HCT116 (cell line): ENCODE measurements at regions not wholly inside any gene's neighbourhood (a gene's known extent, or its start where the extent isn't known, plus 50 kb on each side); places are given as distances from the start of the nearest gene placed in this dataset.

ENCODE experiments used
- ATAC-seq: fragments of 200-7000 bp; cut with Tn5 transposase; 2 replicates; pipeline ENCODE4 v1.9.1; 2020; ENCODE audit warnings: mild to moderate bottlenecking, moderate library complexity
- BruUV-seq: library from RNA; stranded (reverse); fragments of 400-500 nt; replicated peaks from 2 replicates; lab custom pipeline; 2021; lab: Mats Ljungman, UMichigan
- CTCF ChIA-PET: fragments of 300-600 bp; sonication (Branson Sonifier 250); formaldehyde crosslinking; loops from one replicate; lab custom pipeline; 2021; ENCODE audit warnings: antibody characterized with exemption; lab: Charles Lee
- POLR2A ChIA-PET: fragments of 300-600, 350-600 bp; sonication (Branson Sonifier 250); formaldehyde crosslinking; loops from one replicate; lab custom pipeline; 2021; ENCODE audit warnings: antibody characterized with exemption; lab: Charles Lee
- RAD21 ChIA-PET, 2 experiments: fragments of 300-600 bp; sonication (Branson Sonifier 250); formaldehyde crosslinking; loops; one replicate each; lab custom pipeline; 2023; ENCODE audit warnings: low total read pairs in 2 of 2; ENCODE audit not compliant: uncharacterized antibody in 2 of 2, unreplicated experiment in 2 of 2, low non-redundant PET in 1 of 2; lab: Charles Lee
- DNase-seq: peaks from one replicate; pipeline ENCODE4 v3.0.0-alpha.2; 2010; ENCODE audit warnings: low read depth, low spot score
- H2AFZ ChIP-seq: fragments of 200-600 bp; shearing (Covaris generic), sonication (generic); 2 replicates; pipeline ENCODE4 v1.6.1; 2017; ENCODE audit warnings: low read depth, mixed run types, mixed read lengths, antibody characterized with exemption, low read length; ENCODE audit not compliant: poor library complexity, severe bottlenecking
- H3K27ac ChIP-seq: 2 replicates; pipeline ENCODE4 v1.5.1; 2012; ENCODE audit warnings: low read depth, low read length
- H3K27me3 ChIP-seq: fragments of 200-600 bp; sonication (generic); 2 replicates; pipeline ENCODE4 v1.6.1; 2016; ENCODE audit warnings: mixed run types, low read length, mixed read lengths; ENCODE audit not compliant: insufficient read depth
- H3K36me3 ChIP-seq, 2 experiments: fragments of 200-500 bp in 1 of 2; fragments of 200-600 bp in 1 of 2; sonication (Bioruptor generic) in 1 of 2; sonication (generic) in 1 of 2; 2 replicates each; pipeline versions ENCODE4 v1.5.1 to v1.6.1; 2014 to 2016; ENCODE audit warnings: low read length in 2 of 2, inconsistent platforms in 1 of 2, mixed read lengths in 1 of 2, mixed run types in 1 of 2; ENCODE audit not compliant: insufficient read depth in 2 of 2, control insufficient read depth in 1 of 2
- H3K4me1 ChIP-seq, 2 experiments: fragments of 200-600 bp in 1 of 2; sonication (generic) in 1 of 2; 2 replicates each; pipeline versions ENCODE4 v1.5.1 to v1.6.1; 2012 to 2017; ENCODE audit warnings: low read length in 2 of 2, inconsistent platforms in 1 of 2, mild to moderate bottlenecking in 1 of 2, mixed read lengths in 1 of 2, mixed run types in 1 of 2, moderate library complexity in 1 of 2; ENCODE audit not compliant: insufficient read depth in 2 of 2, control insufficient read depth in 1 of 2
- H3K4me2 ChIP-seq: fragments of 200-600 bp; sonication (generic); 2 replicates; pipeline ENCODE4 v1.6.1; 2017; ENCODE audit warnings: mixed run types, low read length, mixed read lengths
- H3K4me3 ChIP-seq, 2 experiments: fragments of 200-600 bp in 1 of 2; sonication (generic) in 1 of 2; replicated peaks in 1 of 2; 2 replicates each; pipeline ENCODE4 v1.5.1; 2011 to 2016; ENCODE audit warnings: low read length in 2 of 2, control low read depth in 1 of 2, low read depth in 1 of 2, mild to moderate bottlenecking in 1 of 2, mixed read lengths in 1 of 2, mixed run types in 1 of 2
- H3K79me2 ChIP-seq: fragments of 200-600 bp; sonication (generic); 2 replicates; pipeline ENCODE4 v1.6.1; 2017; ENCODE audit warnings: mild to moderate bottlenecking, mixed run types, low read length, moderate library complexity, mixed read lengths; ENCODE audit not compliant: insufficient read depth
- H3K9ac ChIP-seq: fragments of 200-600 bp; sonication (generic); 2 replicates; pipeline ENCODE4 v1.6.1; 2016; ENCODE audit warnings: low read length, mixed read lengths
- H3K9me2 ChIP-seq: fragments of 200-600 bp; sonication (generic), shearing (Covaris generic); 2 replicates; pipeline ENCODE4 v1.6.1; 2017; ENCODE audit warnings: mixed run types, mild to moderate bottlenecking, moderate library complexity; ENCODE audit not compliant: insufficient read depth
- H3K9me3 ChIP-seq, 2 experiments: fragments of 200-500 bp in 1 of 2; fragments of 200-600 bp in 1 of 2; sonication (Bioruptor generic) in 1 of 2; sonication (generic) in 1 of 2; 2 replicates each; pipeline ENCODE4 v1.6.1; 2014 to 2017; ENCODE audit warnings: low read length in 2 of 2, mixed read lengths in 2 of 2, inconsistent platforms in 1 of 2, low read depth in 1 of 2, mild to moderate bottlenecking in 1 of 2, mixed run types in 1 of 2, moderate library complexity in 1 of 2; ENCODE audit not compliant: control insufficient read depth in 1 of 2, insufficient read depth in 1 of 2
- H4K20me1 ChIP-seq: fragments of 200-600 bp; sonication (generic), shearing (Covaris generic); 2 replicates; pipeline ENCODE4 v1.6.1; 2017; ENCODE audit warnings: mixed run types, mild to moderate bottlenecking, moderate library complexity; ENCODE audit not compliant: insufficient read depth
- ATF3 ChIP-seq: IDR thresholded peaks from 2 replicates; pipeline ENCODE4 v1.6.1; 2012
- CTCF ChIP-seq, 3 experiments: fragments of 200-600 bp in 1 of 3; sonication (generic) in 1 of 3; IDR thresholded peaks in 2 of 3; conservative IDR thresholded peaks in 1 of 3; 2 replicates each; pipeline ENCODE4 v1.5.1; 2012 to 2017; ENCODE audit warnings: low read depth in 2 of 3, low read length in 2 of 3, antibody characterized with exemption in 1 of 3, borderline replicate concordance in 1 of 3, control low read depth in 1 of 3, mild to moderate bottlenecking in 1 of 3, mixed read lengths in 1 of 3, mixed run types in 1 of 3, moderate library complexity in 1 of 3; ENCODE audit not compliant: insufficient read depth in 1 of 3
- ELF1 ChIP-seq: IDR thresholded peaks from 2 replicates; pipeline ENCODE4 v1.6.1; 2012; ENCODE audit warnings: low read depth, borderline replicate concordance
- EZH2phosphoT487 ChIP-seq: fragments of 200-600 bp; IDR thresholded peaks from 2 replicates; pipeline ENCODE4 v1.6.1; 2018; ENCODE audit warnings: antibody characterized with exemption, borderline replicate concordance
- POLR2A ChIP-seq: IDR thresholded peaks from 2 replicates; pipeline ENCODE4 v1.7.0; 2011; ENCODE audit warnings: borderline replicate concordance; ENCODE audit not compliant: insufficient read depth, insufficient read length; ENCODE audit errors: extremely low read depth
- RAD21 ChIP-seq: IDR thresholded peaks from 2 replicates; pipeline ENCODE4 v1.6.1; 2012; ENCODE audit warnings: low read depth, mild to moderate bottlenecking
- ZBTB33 ChIP-seq: IDR thresholded peaks from 2 replicates; pipeline ENCODE4 v1.6.1; 2011; ENCODE audit warnings: mild to moderate bottlenecking, low read length, moderate library complexity; ENCODE audit not compliant: insufficient replicate concordance; ENCODE audit errors: extremely low read depth
- intact Hi-C: fragments of 100-400 bp; cut with micrococcal nuclease; formaldehyde crosslinking; loops from 2 replicates; pipeline ENCODE4 v1.10.0; 2022

GRCh38 chr4:187171706-187172339 is 448.2 kb upstream of the FAT1 start:
- H3K9me2 ChIP-seq: no peaks in the 10 kb centered on the region
- H3K36me3 ChIP-seq: no peaks in the 10 kb centered on the region
- no peaks in the 10 kb centered on the region for H3K79me2 ChIP-seq
- peak overlapping the region; percentile 54 for H2AFZ ChIP-seq
- H3K4me3 ChIP-seq: peak overlapping the region in 1 of 2 experiments; percentile 10; a peak in 1 of 4 replicates
- no peaks in the 10 kb centered on the region for H3K27me3 ChIP-seq
- no peak overlapping the region for H3K27ac ChIP-seq
- no peak for DNase-seq
- H3K9me3 ChIP-seq: no peaks in the 10 kb centered on the region
- BruUV-seq: no TSS peak
- H3K4me2 ChIP-seq: peak overlapping the region; percentile 48
- CTCF ChIA-PET: no interaction called here
- RAD21 ChIA-PET: no interaction called here
- H3K4me1 ChIP-seq: peaks cover 0 to 9% of the 10 kb centered on the region in 2 experiments; a peak in 3 of 4 replicates
- POLR2A ChIA-PET: no interaction called here
- H3K9ac ChIP-seq: no peak overlapping the region
- intact Hi-C loops: no loop called here
- no peak for ATAC-seq
- no peaks in the 10 kb centered on the region for H4K20me1 ChIP-seq
- TF ChIP-seq POLR2A (no peak), ZBTB33 (no peak), ATF3 (no peak), RAD21 (no peak), EZH2phosphoT487 (no peak), CTCF (IDR thresholded peaks at IDR 0.05 in 2 of 3, conservative IDR thresholded peaks at IDR 0.05 in 1 of 3; ENCODE audit: borderline replicate concordance in 1 of 3, insufficient read depth in 1 of 3, low read depth in 2 of 3, low read length in 2 of 3) (no peak), ELF1 (no peak)
- TF ChIP-seq, all 23 proteins: peak for 0
